OCI-LY7 (cell line): ENCODE measurements at regions not wholly inside any gene's neighbourhood (a gene's known extent, or its start where the extent isn't known, plus 50 kb on each side); places are given as distances from the start of the nearest gene placed in this dataset.

Experiments
- BruUV-seq: library from RNA; stranded (reverse); fragments of 400-500 nt; replicated peaks from 2 replicates; lab custom pipeline; 2021; lab: Mats Ljungman, UMichigan
- CTCF ChIA-PET: fragments of 300-600 bp; sonication (Branson Sonifier 250); formaldehyde crosslinking; loops from one replicate; lab custom pipeline; 2022; ENCODE audit warnings: antibody characterized with exemption; ENCODE audit not compliant: unreplicated experiment; lab: Charles Lee
- POLR2A ChIA-PET: fragments of 300-600 bp; sonication (Branson Sonifier 250); formaldehyde crosslinking; loops from one replicate; lab custom pipeline; 2022; ENCODE audit warnings: antibody characterized with exemption; lab: Charles Lee
- DNase-seq: peaks from one replicate; pipeline ENCODE4 v3.0.0-alpha.2; 2015; ENCODE audit warnings: low spot score
- H2AFZ ChIP-seq: fragments of 200-600 bp; sonication (generic), shearing (Covaris generic); 2 replicates; pipeline ENCODE4 v1.6.1; 2014; ENCODE audit warnings: mild to moderate bottlenecking, antibody characterized with exemption, low read length, moderate library complexity
- H3K27ac ChIP-seq: fragments of 200-600 bp; sonication (generic); 2 replicates; pipeline ENCODE4 v1.5.1; 2014; ENCODE audit warnings: mixed run types, low read depth, mild to moderate bottlenecking, moderate library complexity, low read length, inconsistent platforms; ENCODE audit not compliant: poor library complexity, severe bottlenecking
- H3K36me3 ChIP-seq: fragments of 200-600 bp; sonication (generic); 2 replicates; pipeline ENCODE4 v1.6.1; 2014; ENCODE audit warnings: mild to moderate bottlenecking, antibody characterized with exemption, low read length, moderate library complexity, mixed read lengths; ENCODE audit not compliant: insufficient read depth
- H3K4me1 ChIP-seq: fragments of 200-600 bp; sonication (generic); 2 replicates; pipeline ENCODE4 v1.5.1; 2014; ENCODE audit warnings: mild to moderate bottlenecking, low read length; ENCODE audit not compliant: insufficient read depth, poor library complexity, severe bottlenecking
- H3K4me2 ChIP-seq: fragments of 200-600 bp; sonication (generic); 2 replicates; pipeline ENCODE4 v1.6.1; 2014; ENCODE audit warnings: mild to moderate bottlenecking, low read length
- H3K4me3 ChIP-seq: fragments of 200-600 bp; sonication (generic); 2 replicates; pipeline ENCODE4 v1.5.1; 2014; ENCODE audit warnings: mild to moderate bottlenecking, low read depth, low read length; ENCODE audit not compliant: poor library complexity, severe bottlenecking
- H3K79me2 ChIP-seq: fragments of 200-600 bp; sonication (generic); 2 replicates; pipeline ENCODE4 v1.6.1; 2016; ENCODE audit warnings: low read depth, mild to moderate bottlenecking, low read length, moderate library complexity, mixed read lengths; ENCODE audit not compliant: insufficient read depth
- H3K9me2 ChIP-seq: fragments of 200-600 bp; sonication (generic); 2 replicates; pipeline ENCODE4 v1.6.1; 2016; ENCODE audit warnings: mild to moderate bottlenecking, low read length, mixed read lengths; ENCODE audit not compliant: insufficient read depth
- H3K9me3 ChIP-seq: fragments of 200-600 bp; sonication (generic); 2 replicates; pipeline ENCODE4 v1.6.1; 2014; ENCODE audit warnings: mild to moderate bottlenecking, mixed run types, low read length, mixed read lengths
- H4K20me1 ChIP-seq: fragments of 200-600 bp; sonication (generic); 2 replicates; pipeline ENCODE4 v1.6.1; 2014; ENCODE audit warnings: mild to moderate bottlenecking, antibody characterized with exemption, low read length, moderate library complexity, mixed read lengths; ENCODE audit not compliant: insufficient read depth
- CTCF ChIP-seq: fragments of 200-600 bp; sonication (generic); conservative IDR thresholded peaks from 2 replicates; pipeline ENCODE4 v1.5.1; 2014; ENCODE audit warnings: mild to moderate bottlenecking, antibody characterized with exemption, low read length, moderate library complexity, mixed read lengths
- EZH2phosphoT487 ChIP-seq: fragments of 200-600 bp; sonication (generic); IDR thresholded peaks from 2 replicates; pipeline ENCODE4 v1.6.1; 2018; ENCODE audit warnings: low read depth, borderline replicate concordance, mild to moderate bottlenecking, mixed run types, antibody characterized with exemption, low read length, moderate library complexity, mixed read lengths
- intact Hi-C: fragments of 100-400 bp; cut with micrococcal nuclease; formaldehyde crosslinking; loops from one replicate; pipeline ENCODE4 v1.10.0; 2022; ENCODE audit not compliant: unreplicated experiment

- H3K36me3 ChIP-seq, result no peaks in the 10 kb centered on the region
- H3K27ac ChIP-seq, result no peak overlapping the region
- BruUV-seq, result no TSS peak
- H3K4me1 ChIP-seq, result no peaks in the 10 kb centered on the region
- POLR2A ChIA-PET, result no interaction called here
- no peaks in the 10 kb centered on the region for H3K9me3 ChIP-seq
- no peak for DNase-seq
- no peaks in the 10 kb centered on the region for H4K20me1 ChIP-seq
- no peak overlapping the region for H2AFZ ChIP-seq
- TF ChIP-seq EZH2phosphoT487 (no peak), CTCF (no peak)
- no peak overlapping the region for H3K4me3 ChIP-seq
- intact Hi-C loops, result no loop called here
- no peak overlapping the region for H3K4me2 ChIP-seq
- H3K79me2 ChIP-seq, result no peaks in the 10 kb centered on the region
- CTCF ChIA-PET, result no interaction called here
- H3K9me2 ChIP-seq, result no peaks in the 10 kb centered on the region
Measured at GRCh38 chr9:81191222-81191621, 498.1 kb downstream of the TLE1 start.

- intact Hi-C loops, result no loop called here
- BruUV-seq, result no TSS peak
- POLR2A ChIA-PET, result no interaction called here
Measured at GRCh38 chr9:81190659-81191058, 498.7 kb downstream of the TLE1 start.

GRCh38 chr9:81183761-81184160 is 505.6 kb downstream of the TLE1 start:
- POLR2A ChIA-PET, result no interaction called here
- H3K9me2 ChIP-seq, result no peaks in the 10 kb centered on the region
- no peak overlapping the region for H3K4me2 ChIP-seq
- H3K36me3 ChIP-seq, result no peaks in the 10 kb centered on the region
- DNase-seq, result no peak
- CTCF ChIA-PET, result no interaction called here
- no TSS peak for BruUV-seq
- H2AFZ ChIP-seq, result no peak overlapping the region
- H3K9me3 ChIP-seq, result no peaks in the 10 kb centered on the region
- H3K4me3 ChIP-seq, result no peak overlapping the region
- no peaks in the 10 kb centered on the region for H4K20me1 ChIP-seq
- intact Hi-C loops, result no loop called here
- TF ChIP-seq CTCF (no peak), EZH2phosphoT487 (no peak)
- H3K79me2 ChIP-seq, result no peaks in the 10 kb centered on the region
- no peaks in the 10 kb centered on the region for H3K4me1 ChIP-seq
- no peak overlapping the region for H3K27ac ChIP-seq

More at GRCh38 chr9:81190659-81191058, 498.7 kb downstream of the TLE1 start:
- Histone ChIP-seq H3K9me3 (no peaks in the 10 kb centered on the region), H3K79me2 (no peaks in the 10 kb centered on the region), H2AFZ (no peak overlapping the region), H3K4me3 (no peak overlapping the region), H3K27ac (no peak overlapping the region), H3K36me3 (no peaks in the 10 kb centered on the region), H3K4me1 (no peaks in the 10 kb centered on the region), H3K9me2 (no peaks in the 10 kb centered on the region), H3K4me2 (no peak overlapping the region), H4K20me1 (no peaks in the 10 kb centered on the region)
- TF ChIP-seq EZH2phosphoT487 (no peak), CTCF (no peak)
- no peak for DNase-seq
- CTCF ChIA-PET, result no interaction called here
